ENCODE measurements at regions not wholly inside any gene's neighbourhood (a gene's known extent, or its start where the extent isn't known, plus 50 kb on each side); places are given as distances from the start of the nearest gene placed in this dataset.

- DNase-seq (ENCODE audit: missing footprints) (no peak), ATAC-seq (no peak)
- intact Hi-C loops (cut with DNase I): no loop called here
Measured at GRCh38 chr1:209454340-209454994, 129.0 kb upstream of the CAMK1G start.

- intact Hi-C loops (cut with DNase I): no loop called here
- ATAC-seq: no peak
- DNase-seq (ENCODE audit: missing footprints): no peak
Measured at GRCh38 chr1:209455145-209455544, 128.4 kb upstream of the CAMK1G start.

- DNase-seq (ENCODE audit: missing footprints): no peak
- ATAC-seq: no peak
- intact Hi-C loops (cut with DNase I): no loop called here
Measured at GRCh38 chr1:209455661-209456358, 127.7 kb upstream of the CAMK1G start.

- intact Hi-C loops (cut with DNase I): no loop called here
- ATAC-seq (no peak), DNase-seq (ENCODE audit: missing footprints) (no peak)
Measured at GRCh38 chr1:209456878-209457277, 126.6 kb upstream of the CAMK1G start.

- DNase-seq (ENCODE audit: missing footprints) (no peak), ATAC-seq (no peak)
- intact Hi-C loops (cut with DNase I): no loop called here
Measured at GRCh38 chr1:209457401-209458125, 126.0 kb upstream of the CAMK1G start.

GRCh38 chr1:209458921-209459320 is 124.6 kb upstream of the CAMK1G start:
- DNase-seq (ENCODE audit: missing footprints): no peak
- no peak for ATAC-seq
- intact Hi-C loops (cut with DNase I): no loop called here

- intact Hi-C loops (cut with DNase I): no loop called here
- ATAC-seq (no peak), DNase-seq (ENCODE audit: missing footprints) (no peak)
Measured at GRCh38 chr1:209461168-209461567, 122.3 kb upstream of the CAMK1G start.

- DNase-seq (ENCODE audit: missing footprints) (no peak), ATAC-seq (no peak)
- intact Hi-C loops (cut with DNase I): no loop called here
Measured at GRCh38 chr1:209462433-209462832, 121.1 kb upstream of the CAMK1G start.

GRCh38 chr1:209463441-209463840 is 120.1 kb upstream of the CAMK1G start:
- ATAC-seq: no peak
- intact Hi-C loops (cut with DNase I): no loop called here
- no peak for DNase-seq (ENCODE audit: missing footprints)

GRCh38 chr1:209473025-209473424 is 110.5 kb upstream of the CAMK1G start:
- DNase-seq (ENCODE audit: missing footprints) (no peak), ATAC-seq (no peak)
- intact Hi-C loops (cut with DNase I): no loop called here

- no peak for DNase-seq (ENCODE audit: missing footprints)
- intact Hi-C loops (cut with DNase I): no loop called here
- ATAC-seq: no peak
Measured at GRCh38 chr1:209480345-209480744, 103.2 kb upstream of the CAMK1G start.

- intact Hi-C loops (cut with DNase I): no loop called here
- no peak for DNase-seq (ENCODE audit: missing footprints)
- no peak for ATAC-seq
Measured at GRCh38 chr1:209483691-209484090, 99.8 kb upstream of the CAMK1G start.

- intact Hi-C loops (cut with DNase I): no loop called here
- ATAC-seq: no peak
Measured at GRCh38 chr1:209484429-209484828, 99.1 kb upstream of the CAMK1G start.

GRCh38 chr1:209485167-209485566 is 98.3 kb upstream of the CAMK1G start:
- ATAC-seq (no peak), DNase-seq (ENCODE audit: missing footprints) (no peak)
- intact Hi-C loops (cut with DNase I): no loop called here

More at GRCh38 chr1:209484429-209484828, 99.1 kb upstream of the CAMK1G start:
- no peak for DNase-seq (ENCODE audit: missing footprints)

GRCh38 chr1:209485751-209486150 is 97.8 kb upstream of the CAMK1G start:
- DNase-seq (ENCODE audit: missing footprints): no peak
- intact Hi-C loops (cut with DNase I): no loop called here
- ATAC-seq: no peak

- intact Hi-C loops (cut with DNase I): no loop called here
- DNase-seq (ENCODE audit: missing footprints) (no peak), ATAC-seq (no peak)
Measured at GRCh38 chr1:209486861-209487593, 96.5 kb upstream of the CAMK1G start.

GRCh38 chr1:209490013-209490412 is 93.5 kb upstream of the CAMK1G start:
- DNase-seq (ENCODE audit: missing footprints) (no peak), ATAC-seq (no peak)
- intact Hi-C loops (cut with DNase I): no loop called here

GRCh38 chr1:209491031-209491430 is 92.5 kb upstream of the CAMK1G start:
- no peak for ATAC-seq
- intact Hi-C loops (cut with DNase I): no loop called here
- DNase-seq (ENCODE audit: missing footprints): no peak

GRCh38 chr1:209491496-209491895 is 92.0 kb upstream of the CAMK1G start:
- no peak for DNase-seq (ENCODE audit: missing footprints)
- intact Hi-C loops (cut with DNase I): no loop called here
- no peak for ATAC-seq
